ENCODE measurements at regions not wholly inside any gene's neighbourhood (a gene's known extent, or its start where the extent isn't known, plus 50 kb on each side); places are given as distances from the start of the nearest gene placed in this dataset.

DNA sequence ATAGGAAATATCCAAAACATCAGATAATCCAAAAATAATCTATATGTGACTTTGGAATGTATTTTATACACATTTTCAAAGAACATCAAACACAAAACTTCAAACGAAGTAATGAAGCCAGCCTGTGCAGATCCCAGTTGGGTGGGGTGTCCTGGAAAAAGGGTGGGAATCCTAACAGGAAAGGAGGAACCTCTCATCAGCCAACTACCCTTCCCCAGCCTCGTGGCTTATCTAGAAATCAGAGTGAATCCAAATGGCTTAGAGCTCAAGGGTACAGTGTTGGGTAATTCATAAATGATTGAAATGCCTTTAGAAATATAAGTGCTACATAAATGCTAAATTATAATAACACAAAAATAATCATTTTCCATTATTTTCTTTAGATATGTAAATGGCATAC lies 115.1 kb upstream of the SOX4 start:
- DNase-seq = no peak

DNA sequence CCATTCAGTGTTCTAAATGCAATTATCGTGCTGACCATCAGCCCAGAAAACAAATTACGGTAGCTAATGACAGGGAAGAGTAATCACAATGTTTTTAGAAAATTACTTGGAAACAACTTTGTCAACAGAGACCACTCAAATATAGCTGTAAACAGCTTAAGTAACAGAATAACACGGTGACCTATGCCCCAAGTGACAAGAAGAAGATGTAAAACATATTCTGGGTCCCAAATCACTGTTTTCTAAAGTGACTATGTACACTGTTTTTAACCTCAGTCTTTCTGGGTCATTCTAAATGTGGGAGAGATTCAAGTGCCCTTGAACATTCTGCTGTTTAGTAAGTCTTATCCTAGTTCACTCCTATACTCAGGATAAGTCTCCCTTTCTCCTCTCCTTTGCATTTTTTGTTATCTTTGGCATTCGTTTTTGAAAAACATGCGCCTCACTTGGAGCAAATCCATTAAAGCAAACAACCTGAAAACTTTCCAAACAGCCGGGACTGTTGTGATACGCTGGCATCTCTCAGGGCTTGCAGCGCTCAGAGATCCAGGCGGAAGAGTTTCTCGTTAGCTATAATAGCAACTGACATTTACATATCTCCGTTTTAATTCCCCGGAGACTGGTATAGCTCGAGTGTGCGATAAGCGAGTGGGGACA lies 114.5 kb upstream of the SOX4 start:
- DNase-seq = no peak

DNA sequence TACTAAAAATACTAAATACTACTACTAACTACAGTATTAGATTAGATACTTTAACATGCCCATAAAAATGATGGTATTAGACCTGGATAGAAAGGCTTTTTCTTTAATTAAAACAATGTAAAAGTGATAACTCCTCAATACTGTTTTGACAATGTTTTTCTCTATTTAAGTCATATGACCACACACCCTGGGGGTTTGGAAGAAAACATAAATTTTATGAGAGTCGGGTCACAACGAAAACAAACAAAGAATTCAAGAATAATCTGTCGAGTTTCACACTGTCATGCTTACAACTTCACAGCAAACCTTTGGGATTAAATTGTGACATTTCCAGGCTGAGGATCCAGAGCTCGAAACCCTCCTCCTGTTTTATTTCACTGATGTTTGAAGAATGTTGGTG lies 107.4 kb upstream of the SOX4 start:
- DNase-seq = no peak

DNA sequence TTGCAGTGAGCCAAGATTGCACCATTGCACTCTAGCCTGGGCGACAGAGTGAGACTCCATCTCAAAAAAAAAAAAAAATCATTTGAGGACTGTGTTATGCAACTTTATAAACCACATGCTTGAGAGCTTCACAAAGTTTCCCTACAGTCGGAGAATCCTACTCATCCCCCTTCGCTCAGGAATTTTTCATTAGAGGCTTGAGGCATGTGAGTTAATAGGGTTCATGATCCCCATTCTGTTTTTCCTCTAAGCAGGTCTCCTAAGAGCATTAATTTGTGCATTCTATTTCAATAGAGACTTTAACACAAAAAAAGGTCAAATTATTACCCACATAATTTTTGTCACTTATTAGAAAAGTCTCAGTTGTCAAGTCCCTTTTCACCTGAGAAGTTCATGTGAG lies 103.7 kb upstream of the SOX4 start:
- no peak for DNase-seq

DNA sequence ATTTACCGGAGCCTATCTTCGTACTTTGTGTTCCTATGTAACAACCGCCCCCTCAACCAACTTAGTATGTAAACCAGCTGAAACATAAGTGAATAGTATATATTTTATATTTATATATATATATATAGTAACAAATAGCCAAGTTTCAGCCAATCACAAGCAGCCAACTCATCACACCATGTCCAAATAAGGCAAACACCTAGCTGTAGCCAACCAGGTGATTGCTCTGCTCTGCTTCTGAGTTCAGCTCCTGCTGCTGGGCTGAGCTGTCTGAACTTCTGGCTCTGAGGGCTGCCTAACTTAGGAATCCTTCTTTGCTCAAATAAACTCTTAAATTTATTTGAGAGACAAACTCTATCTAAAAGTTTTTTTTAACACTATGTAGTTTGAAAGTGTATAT lies 101.6 kb upstream of the SOX4 start:
- DNase-seq = no peak

DNA sequence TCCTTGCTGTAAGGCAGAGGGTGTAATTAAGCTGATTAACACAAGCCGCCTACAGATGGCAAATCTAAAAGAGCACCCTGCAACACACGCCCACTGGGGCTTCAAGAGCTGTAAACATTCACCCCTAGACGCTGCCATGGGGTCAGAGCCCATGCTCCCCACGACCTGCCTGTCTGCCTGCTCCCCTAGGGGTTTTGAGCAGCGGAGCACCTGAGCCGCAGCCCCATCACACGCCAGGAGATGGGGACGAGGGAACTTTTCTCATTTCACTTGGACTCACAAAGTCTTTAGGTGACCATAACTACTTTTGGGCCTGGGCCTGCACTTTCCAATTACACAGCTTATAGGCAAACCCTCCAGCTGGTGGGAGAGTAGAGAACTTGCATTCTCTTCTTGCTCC lies 99.0 kb upstream of the SOX4 start:
- no peak for DNase-seq

DNA sequence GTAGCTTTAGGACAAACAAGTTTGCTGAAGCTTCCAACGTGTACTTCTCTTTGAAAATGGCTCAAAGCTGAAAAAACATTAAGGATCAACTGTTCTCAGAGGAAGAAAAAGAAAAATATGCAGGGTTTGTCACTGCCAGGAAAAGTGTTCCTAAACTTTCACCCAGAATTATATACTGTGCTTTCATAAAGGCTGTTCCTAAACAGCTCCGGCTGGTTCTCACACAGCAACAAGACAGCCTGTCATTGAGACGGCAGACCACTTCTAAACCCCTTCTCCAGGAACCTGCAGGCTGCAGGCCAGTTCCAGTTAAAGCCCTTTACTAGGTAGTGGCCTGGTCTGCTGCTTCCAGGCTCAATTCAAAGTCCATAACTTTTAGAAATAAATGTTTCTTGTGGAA lies 97.4 kb upstream of the SOX4 start:
- DNase-seq = no peak

DNA sequence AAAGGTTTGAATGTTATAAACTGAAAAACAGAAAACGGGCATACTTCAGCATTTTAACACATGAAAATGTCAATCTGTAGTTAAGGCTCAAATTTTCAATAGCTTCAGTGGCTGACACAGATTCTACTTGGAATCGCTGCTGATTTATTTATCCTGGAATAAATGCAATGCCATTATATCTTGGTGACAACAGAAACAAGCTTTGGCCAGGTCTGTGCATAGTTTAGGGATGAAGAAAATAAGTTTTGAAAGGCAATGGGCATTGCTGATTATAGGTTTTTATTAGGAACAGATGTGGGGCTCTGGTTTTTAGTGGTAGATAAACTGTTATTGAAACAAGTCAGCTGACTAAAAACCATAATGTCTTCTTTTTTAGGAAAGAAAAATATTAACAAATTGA lies 96.8 kb upstream of the SOX4 start:
- no peak for DNase-seq

DNA sequence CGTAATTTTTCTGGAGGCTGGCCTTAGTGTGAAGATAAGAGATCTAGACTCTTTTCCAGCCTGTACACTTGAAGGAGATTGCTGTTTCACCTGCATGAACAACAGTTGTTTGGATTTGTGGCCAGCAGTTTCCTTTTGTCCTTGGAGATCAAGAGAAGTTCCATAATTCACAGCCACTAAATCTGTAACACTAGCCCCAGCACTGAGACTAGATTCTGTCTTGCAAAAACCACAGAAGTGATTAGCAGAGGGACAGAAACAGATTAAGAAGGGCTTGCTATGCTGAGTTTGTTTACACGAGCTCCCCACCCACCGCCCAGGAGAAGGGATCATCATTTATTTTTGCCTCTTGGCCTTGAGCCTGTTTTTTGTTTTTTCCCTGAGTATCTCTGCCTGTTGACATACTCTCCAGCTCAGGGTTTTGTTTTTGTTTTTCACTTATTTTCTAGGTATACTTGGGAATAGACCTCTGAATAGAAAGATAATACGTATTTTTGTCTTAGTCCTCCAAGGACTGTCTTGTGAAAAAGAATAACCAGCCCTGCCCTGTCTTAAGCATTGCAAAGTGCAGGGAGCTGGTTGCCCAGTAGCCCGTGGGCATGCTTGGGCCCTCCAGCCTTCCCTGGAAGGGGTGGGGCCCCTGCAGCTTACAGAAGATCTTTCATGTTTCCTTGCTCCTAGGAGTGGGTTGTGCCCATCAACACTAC lies 93.1 kb upstream of the SOX4 start:
- no peak for DNase-seq

DNA sequence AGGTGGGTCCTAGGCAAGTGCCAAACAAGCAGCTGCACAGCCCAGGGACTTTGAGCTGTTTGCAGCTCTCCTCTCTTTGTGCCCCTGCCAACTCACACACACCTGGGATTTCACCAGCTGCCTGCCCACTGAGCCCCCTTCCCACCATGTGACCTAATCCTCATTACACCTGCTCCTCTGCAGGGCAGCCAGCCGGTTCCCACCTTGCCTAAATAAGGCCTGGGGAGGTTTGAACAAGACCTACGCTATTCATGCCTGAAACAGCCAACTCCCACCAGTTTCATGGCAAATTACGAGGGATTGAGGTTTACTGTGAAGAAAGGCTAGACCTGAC lies 92.6 kb upstream of the SOX4 start:
- peak; percentile 62 for DNase-seq

DNA sequence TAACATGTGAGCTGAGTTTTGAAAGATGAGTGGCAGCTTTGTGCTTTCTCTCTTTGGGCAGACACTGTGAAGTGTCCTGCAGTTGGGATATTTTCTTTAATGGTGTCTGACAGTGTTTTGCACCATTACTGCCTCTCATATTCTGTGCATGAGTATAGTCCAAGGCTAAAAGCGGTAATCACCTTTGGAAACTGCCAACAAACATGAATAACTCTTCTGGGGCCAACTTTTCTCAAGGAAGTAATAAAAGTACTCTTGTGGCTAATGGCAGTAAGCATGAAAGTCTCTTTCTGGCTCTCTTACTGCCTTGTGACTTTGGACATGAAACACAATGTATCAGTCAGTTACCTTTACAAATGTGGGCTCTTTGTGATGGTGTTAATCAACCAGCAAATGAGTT lies 91.7 kb upstream of the SOX4 start:
- no peak for DNase-seq

DNA sequence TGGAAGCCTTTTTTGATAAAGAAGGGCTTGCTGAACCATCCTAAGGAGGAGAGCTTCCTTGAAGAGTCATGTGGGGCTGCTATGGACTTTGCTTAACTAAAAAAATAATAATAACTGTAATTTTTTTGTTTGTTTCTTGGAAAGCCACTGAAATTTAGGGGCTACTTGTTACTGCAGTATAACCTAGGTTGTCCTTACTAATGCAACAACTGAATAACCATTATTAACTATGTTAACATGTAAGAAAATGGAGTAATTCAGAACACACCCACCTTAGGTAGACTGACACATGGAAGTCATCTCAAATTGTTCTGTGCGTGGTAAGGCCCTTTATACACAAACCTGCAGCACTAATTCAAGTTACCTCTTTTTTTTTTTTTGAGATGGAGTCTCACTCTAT lies 90.9 kb upstream of the SOX4 start:
- DNase-seq = no peak

DNA sequence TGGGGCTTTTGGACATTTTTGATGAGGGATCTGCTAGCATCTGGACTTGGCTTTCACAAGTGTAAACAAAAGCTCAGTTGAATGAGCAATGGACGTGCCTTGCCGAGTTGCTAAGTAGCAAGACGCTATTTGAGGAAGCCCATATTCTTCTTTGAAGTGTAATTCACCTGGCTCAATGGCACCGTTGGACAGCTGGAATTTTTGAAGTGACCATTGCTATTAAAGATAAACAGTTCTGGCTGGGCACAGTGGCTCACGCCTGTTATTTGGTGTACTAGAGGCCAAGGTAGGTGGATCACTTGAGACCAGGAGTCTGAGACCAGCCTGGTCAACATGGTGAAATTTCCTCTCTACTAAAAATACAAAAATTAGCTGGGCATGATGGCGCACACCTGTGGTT lies 88.8 kb upstream of the SOX4 start:
- DNase-seq = no peak

DNA sequence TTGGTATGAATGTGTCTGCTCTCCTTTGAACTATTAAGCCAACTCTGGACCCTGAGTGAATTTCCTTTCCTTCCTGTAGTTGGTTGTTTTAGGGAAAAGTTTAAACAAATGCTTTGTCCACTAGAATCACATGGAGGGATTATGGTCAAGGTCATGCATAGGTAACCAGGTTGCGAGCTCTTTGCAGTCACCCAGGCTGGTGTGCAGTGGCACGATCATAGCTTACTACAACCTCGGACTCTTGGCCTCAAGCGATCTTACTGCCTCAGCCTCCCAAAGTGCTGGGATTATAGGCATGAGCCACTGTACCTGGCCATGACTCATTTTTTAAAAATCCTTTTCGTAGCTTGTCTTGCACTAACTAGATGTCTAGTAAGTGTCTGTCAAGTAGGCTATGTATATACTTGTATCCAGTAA lies 88.0 kb upstream of the SOX4 start:
- DNase-seq = no peak

DNA sequence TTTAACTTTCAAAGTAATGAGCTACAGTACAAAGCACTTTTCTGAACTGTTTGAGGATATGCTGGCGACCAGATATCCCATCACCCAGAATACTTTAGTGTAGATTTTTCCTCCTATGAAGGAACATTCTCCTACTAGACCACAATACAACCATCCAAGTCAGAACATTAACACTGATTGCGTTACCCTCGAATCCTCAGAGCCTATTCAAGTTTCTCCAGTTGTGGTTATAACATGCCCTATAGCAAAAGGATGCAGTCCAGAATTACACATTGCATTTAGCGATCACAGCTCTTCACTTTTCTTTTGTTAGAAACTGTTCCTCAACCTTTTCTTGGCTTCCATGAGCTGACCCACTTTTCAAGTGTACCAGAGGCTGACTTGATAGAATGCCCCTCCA lies 87.4 kb upstream of the SOX4 start:
- DNase-seq = no peak

DNA sequence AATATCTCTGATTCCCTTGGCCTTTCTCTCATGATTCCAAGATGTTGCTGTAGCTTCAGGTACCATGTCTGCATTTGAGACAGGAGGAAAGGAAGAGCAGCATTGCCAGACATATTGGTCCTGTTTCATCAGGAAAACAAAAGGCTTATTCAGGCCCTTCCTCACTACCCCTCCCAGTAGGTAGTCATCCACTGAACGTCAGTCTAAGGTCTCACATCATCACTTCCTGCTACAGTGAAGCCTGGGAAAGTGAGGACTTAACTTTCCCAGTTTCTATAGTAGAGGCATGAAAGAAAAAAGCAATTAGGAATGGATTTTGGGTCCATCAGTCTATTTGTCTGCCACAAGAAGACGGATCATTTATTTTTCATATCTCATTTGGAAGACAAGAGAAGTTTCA lies 85.7 kb upstream of the SOX4 start:
- no peak for DNase-seq

DNA sequence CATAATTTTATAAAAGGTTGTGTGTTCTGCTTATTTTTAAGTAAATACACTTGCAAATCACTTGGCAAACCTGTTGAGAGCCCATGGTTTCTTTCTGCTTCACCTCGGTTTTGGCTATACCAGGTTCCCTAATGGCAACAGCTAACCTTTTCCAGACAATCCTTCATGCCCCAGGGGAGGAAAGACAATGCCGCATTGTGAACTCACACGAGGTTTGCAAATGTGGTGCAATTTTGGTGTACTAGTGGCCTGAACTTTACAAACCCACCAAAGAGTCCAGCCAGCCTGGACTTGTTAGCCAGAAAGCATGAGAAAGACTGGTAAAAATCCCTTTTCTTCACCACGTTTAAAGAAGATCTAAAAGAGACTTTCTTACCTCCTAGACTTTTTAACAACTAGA lies 84.8 kb upstream of the SOX4 start:
- no peak for DNase-seq

DNA sequence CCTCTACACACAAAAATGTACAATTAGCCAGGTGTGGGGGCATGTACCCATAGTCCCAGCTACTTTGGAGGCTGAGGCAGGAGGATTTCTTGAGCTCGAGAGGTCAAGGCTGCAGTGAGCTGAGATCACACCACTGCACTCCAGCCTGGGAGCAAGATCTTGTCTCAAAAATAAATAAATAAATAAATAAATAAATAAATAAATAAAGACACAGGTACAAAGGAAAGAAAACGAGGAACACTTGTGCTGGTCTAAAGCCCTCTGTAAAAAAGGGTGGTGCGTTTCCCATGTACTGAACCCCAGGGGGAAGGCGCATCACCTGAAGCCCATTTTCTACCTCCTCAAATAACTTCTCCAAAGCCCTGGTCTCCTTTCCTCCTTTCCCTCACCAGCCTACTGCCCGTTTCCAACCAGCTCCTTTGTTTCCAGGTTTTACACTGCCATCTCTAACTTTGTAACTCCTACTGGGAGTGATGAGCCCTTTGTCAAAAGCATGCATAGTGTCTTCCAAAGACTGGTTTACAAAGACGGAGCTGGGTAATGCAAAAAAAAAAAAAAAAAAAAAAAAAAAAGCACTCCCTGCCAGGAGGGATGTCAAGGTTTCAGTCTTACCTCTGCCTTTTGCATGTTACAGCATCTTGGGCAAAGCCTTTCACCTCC lies 81.5 kb upstream of the SOX4 start:
- no peak for DNase-seq

DNA sequence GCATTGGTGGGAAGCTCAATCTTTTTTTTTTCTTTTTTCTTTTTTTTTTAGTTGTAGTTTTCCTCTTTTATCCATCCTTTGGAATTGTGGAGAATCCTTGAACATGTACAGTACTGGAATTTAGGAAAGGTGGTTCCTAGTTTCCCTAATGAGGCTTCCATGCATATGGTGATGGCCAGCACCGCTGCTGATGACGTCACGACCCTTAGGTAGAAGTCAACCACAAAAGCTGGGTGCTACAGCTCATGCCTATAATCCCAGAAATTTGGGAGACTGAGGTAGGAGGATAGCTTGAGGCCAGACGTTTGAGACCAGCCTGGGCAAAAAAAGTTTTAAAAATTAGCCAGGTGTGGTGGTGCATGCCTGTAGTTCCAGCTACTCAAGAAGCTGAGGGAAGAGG lies 79.3 kb upstream of the SOX4 start:
- no peak for DNase-seq

DNA sequence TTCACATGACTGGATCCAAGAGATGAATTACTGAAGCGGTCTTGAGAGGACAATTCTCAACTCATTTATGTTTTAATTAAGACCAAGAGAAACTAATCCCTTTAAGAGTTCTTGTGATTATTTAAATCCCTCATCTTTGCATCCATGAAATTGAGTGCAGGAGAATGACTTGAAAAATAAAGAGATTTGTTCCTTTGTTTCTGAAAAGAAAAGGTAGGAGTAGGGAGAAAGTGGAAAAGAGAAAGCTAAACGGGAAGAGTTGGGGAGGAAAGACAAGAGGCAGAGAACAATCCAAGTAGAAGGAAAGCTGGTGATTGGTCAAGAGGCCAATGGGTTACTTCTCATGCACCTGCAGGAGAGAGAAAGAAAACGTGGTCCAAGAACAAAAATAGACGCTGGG lies 75.2 kb upstream of the SOX4 start:
- DNase-seq = no peak

DNA sequence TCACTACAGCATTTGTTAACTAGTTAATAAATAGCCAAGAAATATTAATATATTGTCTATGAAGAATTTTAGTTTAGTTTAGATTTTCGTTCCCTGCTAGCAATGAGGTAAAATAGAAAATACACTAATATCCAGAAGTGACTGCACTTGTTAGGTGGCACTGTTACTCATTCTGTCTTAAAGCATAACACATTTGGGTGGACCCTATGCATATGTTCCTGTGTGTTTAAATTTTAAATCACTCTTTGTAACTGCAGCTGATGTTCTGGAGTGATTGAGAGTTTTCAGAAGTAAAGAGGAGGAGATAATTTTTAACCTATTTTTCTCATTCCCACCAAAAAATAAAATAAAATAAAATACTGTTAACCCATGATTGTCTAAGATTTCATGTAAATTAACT lies 73.9 kb upstream of the SOX4 start:
- DNase-seq = no peak

DNA sequence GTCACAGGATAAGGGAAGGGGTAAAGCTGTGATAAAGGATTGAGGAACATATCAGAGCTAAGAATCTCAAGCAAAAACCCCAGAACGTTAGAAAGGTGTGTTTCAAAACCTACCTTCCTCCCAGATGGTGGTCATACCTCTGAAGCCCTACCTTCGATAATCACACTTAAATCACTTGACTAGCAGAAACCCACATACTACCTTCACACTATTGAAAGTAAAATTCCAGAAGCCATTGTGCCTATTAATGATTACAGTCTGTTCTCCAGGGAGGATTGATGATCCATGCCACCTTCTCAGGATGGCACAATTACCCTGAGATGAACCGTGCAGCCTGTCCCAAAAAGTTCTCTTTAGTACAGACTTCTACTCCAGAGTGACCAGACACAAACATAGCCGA lies 72.3 kb upstream of the SOX4 start:
- no peak for DNase-seq

DNA sequence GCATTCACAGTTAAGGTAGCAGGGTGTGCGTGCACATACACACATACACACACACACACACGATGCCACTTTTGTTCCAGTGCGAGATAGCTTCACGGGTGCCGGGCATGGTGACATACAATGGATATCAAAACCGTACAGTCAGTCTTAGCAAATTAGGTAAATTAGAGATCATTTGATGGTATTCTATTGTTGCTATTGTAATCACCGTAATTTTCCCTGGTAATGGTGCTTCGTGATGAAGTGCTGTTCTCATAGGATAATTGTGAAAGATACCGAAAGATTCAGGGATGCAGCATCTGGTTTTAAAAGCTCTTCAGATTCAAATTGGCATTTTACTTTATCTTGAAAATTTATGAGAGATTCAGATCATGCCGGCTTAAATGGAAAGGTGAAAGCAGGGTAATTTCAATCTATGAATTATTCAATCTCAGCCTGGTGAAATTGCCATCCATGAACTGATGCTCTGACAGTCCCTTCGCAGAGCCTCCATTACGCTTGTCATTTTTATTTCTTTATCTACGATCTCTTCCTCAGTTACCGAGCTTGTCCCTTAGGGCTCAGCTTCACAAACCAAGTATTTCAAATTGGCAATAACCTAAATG lies 71.3 kb upstream of the SOX4 start:
- DNase-seq = no peak

DNA sequence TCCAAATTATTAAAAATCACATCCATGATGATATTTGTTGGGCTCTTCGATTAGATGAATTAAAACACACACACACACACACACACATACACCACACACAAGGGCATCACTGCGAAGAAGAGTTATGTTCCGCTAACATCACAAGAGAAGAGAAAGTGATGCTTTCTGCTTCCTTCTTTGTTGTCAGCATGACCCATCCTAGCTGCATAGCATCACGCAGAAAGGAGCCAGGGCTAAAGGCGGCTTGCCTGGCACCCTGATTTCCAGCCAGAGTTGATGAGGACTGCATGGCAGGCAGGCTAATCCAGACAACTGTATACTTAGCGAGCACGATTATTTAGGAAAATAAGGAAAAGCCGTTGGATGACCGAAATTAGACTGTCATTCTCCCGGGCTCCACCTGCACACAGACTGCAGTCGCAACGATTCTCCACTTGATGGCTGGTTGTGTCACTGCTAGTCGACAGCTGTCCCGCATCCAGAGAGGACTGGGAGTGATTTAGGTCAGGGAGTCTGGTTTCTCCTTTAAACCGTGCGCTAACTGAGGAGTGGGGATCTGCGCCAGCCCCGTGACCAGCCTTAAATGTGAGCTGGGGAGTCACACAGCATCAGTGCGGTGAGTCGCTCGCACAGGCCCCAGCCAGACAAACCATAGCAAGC lies 70.6 kb upstream of the SOX4 start:
- DNase-seq = no peak
